ENCODE measurements at regions not wholly inside any gene's neighbourhood (a gene's known extent, or its start where the extent isn't known, plus 50 kb on each side); places are given as distances from the start of the nearest gene placed in this dataset.

- WGBS: 27% methylated on average over 41 of the region's 41 CpGs
- peaks cover 11% of the 10 kb centered on the region for H3K4me1 ChIP-seq
- H3K27ac ChIP-seq: no peak overlapping the region
- DNase-seq (ENCODE audit: low spot score in 2 of 2): no peak
- H3K27me3 ChIP-seq: peaks cover 11% of the 10 kb centered on the region
- H3K36me3 ChIP-seq: no peaks in the 10 kb centered on the region
- TF ChIP-seq CTCF (IDR thresholded peaks at IDR 0.05) (no peak), POLR2A (IDR thresholded peaks at IDR 0.05) (no peak), EP300 (IDR thresholded peaks at IDR 0.05) (no peak)
- H3K9me3 ChIP-seq: peaks cover 5% of the 10 kb centered on the region
- peak overlapping the region; percentile 10 for H3K4me3 ChIP-seq
These were observed 51.1 kb upstream of the PPP2R3B start for GRCh38 chrX:437661-438390.

GRCh38 chrX:439241-439640 is 52.5 kb upstream of the PPP2R3B start:
- WGBS: 96% methylated on average over 6 of the region's 7 CpGs
- H3K4me3 ChIP-seq: no peak overlapping the region
- peaks cover 5% of the 10 kb centered on the region for H3K9me3 ChIP-seq
- H3K4me1 ChIP-seq: peaks cover 11% of the 10 kb centered on the region
- H3K27ac ChIP-seq: no peak overlapping the region
- no peak for DNase-seq (ENCODE audit: low spot score in 2 of 2)
- TF ChIP-seq CTCF (IDR thresholded peaks at IDR 0.05) (no peak), EP300 (IDR thresholded peaks at IDR 0.05) (no peak), POLR2A (IDR thresholded peaks at IDR 0.05) (no peak), POLR2AphosphoS5 (IDR thresholded peaks at IDR 0.05) (no peak)
- H3K27me3 ChIP-seq: peaks cover 11% of the 10 kb centered on the region
- no peaks in the 10 kb centered on the region for H3K36me3 ChIP-seq

- Histone ChIP-seq H3K9me3 (peaks cover 5% of the 10 kb centered on the region), H3K36me3 (no peaks in the 10 kb centered on the region), H3K4me1 (peaks cover 11% of the 10 kb centered on the region), H3K27ac (no peak overlapping the region), H3K27me3 (peaks cover 11% of the 10 kb centered on the region), H3K4me3 (no peak overlapping the region)
- 95% methylated on average over 9 of the region's 9 CpGs for WGBS
- TF ChIP-seq POLR2AphosphoS5 (IDR thresholded peaks at IDR 0.05) (no peak), EP300 (IDR thresholded peaks at IDR 0.05) (no peak), CTCF (IDR thresholded peaks at IDR 0.05) (no peak), POLR2A (IDR thresholded peaks at IDR 0.05) (no peak)
- no peak for DNase-seq (ENCODE audit: low spot score in 2 of 2)
These were observed 53.0 kb upstream of the PPP2R3B start for GRCh38 chrX:439719-440118.

DNA sequence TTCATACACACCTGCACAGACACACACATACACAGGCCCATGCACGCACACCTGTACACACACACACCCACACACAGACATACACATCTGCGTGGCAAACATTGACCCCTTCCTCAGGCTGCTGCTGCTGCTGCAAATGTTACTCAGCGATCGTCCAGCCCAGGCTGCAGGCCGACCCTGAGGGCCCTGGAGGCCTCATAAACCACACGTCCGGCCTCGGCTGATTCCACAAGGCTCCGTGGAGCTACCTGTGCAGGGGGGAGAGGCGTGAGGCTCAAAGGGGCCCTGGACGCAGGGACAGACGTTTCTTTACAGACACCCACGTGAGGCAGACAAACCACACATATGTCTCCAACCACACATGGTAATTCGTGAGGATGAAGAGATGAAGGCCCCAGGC is 53.9 kb upstream of the PPP2R3B start:
- no peak for TF ChIP-seq CTCF (IDR thresholded peaks at IDR 0.05)
- TF ChIP-seq EP300 (IDR thresholded peaks at IDR 0.05): no peak
- no peak for TF ChIP-seq POLR2A (IDR thresholded peaks at IDR 0.05)
- 88% methylated on average over 10 of the region's 14 CpGs for WGBS
- peaks cover 5% of the 10 kb centered on the region for H3K9me3 ChIP-seq
- H3K27ac ChIP-seq: no peak overlapping the region
- peaks cover 11% of the 10 kb centered on the region for H3K4me1 ChIP-seq
- peaks cover 11% of the 10 kb centered on the region for H3K27me3 ChIP-seq
- no peaks in the 10 kb centered on the region for H3K36me3 ChIP-seq
- H3K4me3 ChIP-seq: no peak overlapping the region
- no peak for DNase-seq (ENCODE audit: low spot score in 2 of 2)

GRCh38 chrX:443536-444210 is 57.0 kb upstream of the PPP2R3B start:
- DNase-seq (ENCODE audit: low spot score in 2 of 2): no peak
- H3K36me3 ChIP-seq: no peaks in the 10 kb centered on the region
- H3K4me1 ChIP-seq: no peaks in the 10 kb centered on the region
- no peak overlapping the region for H3K4me3 ChIP-seq
- peaks cover 5% of the 10 kb centered on the region for H3K9me3 ChIP-seq
- H3K27ac ChIP-seq: no peak overlapping the region
- WGBS: 62% methylated on average over 11 of the region's 11 CpGs
- H3K27me3 ChIP-seq: peaks cover 10% of the 10 kb centered on the region
- TF ChIP-seq CTCF (IDR thresholded peaks at IDR 0.05) (no peak), POLR2AphosphoS5 (IDR thresholded peaks at IDR 0.05) (no peak), POLR2A (IDR thresholded peaks at IDR 0.05) (no peak), EP300 (IDR thresholded peaks at IDR 0.05) (no peak)
